ENCODE measurements at regions not wholly inside any gene's neighbourhood (a gene's known extent, or its start where the extent isn't known, plus 50 kb on each side); places are given as distances from the start of the nearest gene placed in this dataset.

GRCh38 chrX:39125834-39126233 lies 324.6 kb downstream of the MID1IP1 start:
- RAD21 ChIA-PET (ENCODE audit: low non-redundant PET in 1 of 2, low total read pairs in 2 of 2, uncharacterized antibody in 2 of 2, unreplicated experiment in 2 of 2), result no interaction called here
- no peak overlapping the region for H3K9ac ChIP-seq (ENCODE audit: low read length)
- BruUV-seq (replicated peaks), result no TSS peak
- H3K9me3 ChIP-seq (ENCODE audit: control insufficient read depth in 1 of 2, insufficient read depth in 1 of 2, low read depth in 1 of 2, low read length in 2 of 2), result no peaks in the 10 kb centered on the region
- H3K9me2 ChIP-seq (ENCODE audit: insufficient read depth), result no peaks in the 10 kb centered on the region
- H3K4me2 ChIP-seq (ENCODE audit: low read length), result no peak overlapping the region
- no peak overlapping the region for H2AFZ ChIP-seq (ENCODE audit: low read depth, low read length, poor library complexity, severe bottlenecking)
- POLR2A ChIA-PET, result no interaction called here
- no peaks in the 10 kb centered on the region for H3K36me3 ChIP-seq (ENCODE audit: control insufficient read depth in 1 of 2, insufficient read depth in 2 of 2, low read length in 2 of 2)
- H4K20me1 ChIP-seq (ENCODE audit: insufficient read depth), result no peaks in the 10 kb centered on the region
- H3K27ac ChIP-seq (ENCODE audit: low read depth, low read length), result no peak overlapping the region
- TF ChIP-seq ZBTB33 (IDR thresholded peaks at IDR 0.05; ENCODE audit: extremely low read depth, insufficient replicate concordance, low read length) (no peak), POLR2AphosphoS5 (IDR thresholded peaks at IDR 0.05; ENCODE audit: low read depth, low read length) (no peak), EZH2 (IDR thresholded peaks at IDR 0.05) (no peak), FOSL1 (IDR thresholded peaks at IDR 0.05; ENCODE audit: low read depth) (no peak), ATF3 (IDR thresholded peaks at IDR 0.05) (no peak), ZFX (IDR thresholded peaks at IDR 0.05) (no peak), CBX3 (IDR thresholded peaks at IDR 0.05; ENCODE audit: low read depth) (no peak), SRF (IDR thresholded peaks at IDR 0.05; ENCODE audit: low read depth) (no peak), REST (IDR thresholded peaks at IDR 0.05; ENCODE audit: low read depth) (no peak), CTCF (IDR thresholded peaks at IDR 0.05 in 2 of 3, conservative IDR thresholded peaks at IDR 0.05 in 1 of 3; ENCODE audit: borderline replicate concordance in 1 of 3, insufficient read depth in 1 of 3, low read depth in 2 of 3, low read length in 2 of 3) (no peak), YY1 (IDR thresholded peaks at IDR 0.05; ENCODE audit: extremely low read depth, insufficient replicate concordance, low read depth, low read length) (no peak), CEBPB (IDR thresholded peaks at IDR 0.05; ENCODE audit: low read depth) (no peak), RAD21 (IDR thresholded peaks at IDR 0.05; ENCODE audit: low read depth) (no peak), ZNF274 (IDR thresholded peaks at IDR 0.05; ENCODE audit: low read depth, low read length) (no peak), SP1 (IDR thresholded peaks at IDR 0.05; ENCODE audit: low read depth) (no peak), POLR2A (IDR thresholded peaks at IDR 0.05; ENCODE audit: borderline replicate concordance, extremely low read depth, insufficient read depth, insufficient read length) (no peak), MAX (IDR thresholded peaks at IDR 0.05) (no peak)
- H3K4me1 ChIP-seq (ENCODE audit: control insufficient read depth in 1 of 2, insufficient read depth in 2 of 2, low read length in 2 of 2), result no peaks in the 10 kb centered on the region
- no peak for ATAC-seq
- CTCF ChIA-PET, result no interaction called here
- no peak overlapping the region for H3K4me3 ChIP-seq (replicated peaks in 1 of 2; ENCODE audit: low read depth in 1 of 2, low read length in 2 of 2)
- H3K27me3 ChIP-seq (ENCODE audit: insufficient read depth, low read length), result no peaks in the 10 kb centered on the region
- no peak for DNase-seq (ENCODE audit: low read depth, low spot score)
- H3K79me2 ChIP-seq (ENCODE audit: insufficient read depth, low read length), result no peaks in the 10 kb centered on the region
- intact Hi-C loops (cut with micrococcal nuclease), result no loop called here

All from HCT116 (cell line).